ENCODE measurements at regions not wholly inside any gene's neighbourhood (a gene's known extent, or its start where the extent isn't known, plus 50 kb on each side); places are given as distances from the start of the nearest gene placed in this dataset.

DNA sequence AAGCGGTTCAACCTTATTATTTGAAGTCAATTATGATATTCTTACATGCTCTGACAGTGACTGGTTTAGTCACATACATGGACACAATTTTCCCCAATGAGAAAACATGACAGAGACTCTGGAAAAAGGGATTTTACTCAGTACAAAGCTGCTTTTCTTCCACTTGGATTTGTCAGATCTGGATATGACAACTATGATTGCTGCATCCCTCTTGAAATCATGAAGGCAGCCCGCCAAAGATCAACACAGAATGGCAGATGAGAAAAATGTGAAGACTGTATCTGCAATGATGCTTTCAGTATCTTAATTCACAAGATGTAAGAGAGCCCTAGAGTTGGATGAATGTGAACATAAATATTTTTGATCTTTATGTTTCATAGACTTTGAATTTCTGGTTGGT, 439.6 kb downstream of the CDH8 start:
- Histone ChIP-seq H3K27me3 (ENCODE audit: control insufficient read depth in 3 of 3, insufficient read depth in 3 of 3, low read length in 3 of 3) (no peaks in the 10 kb centered on the region), H3K27ac (ENCODE audit: low read depth, low read length) (no peak overlapping the region), H3K4me1 (ENCODE audit: control insufficient read depth in 3 of 3, insufficient read depth in 3 of 3, low read length in 3 of 3) (no peaks in the 10 kb centered on the region), H3K36me3 (ENCODE audit: control insufficient read depth in 3 of 3, insufficient read depth in 3 of 3, low read length in 3 of 3) (no peaks in the 10 kb centered on the region), H3K4me3 (ENCODE audit: low read length in 3 of 3) (no peak overlapping the region), H3K9me3 (ENCODE audit: control insufficient read depth in 3 of 3, low read length in 3 of 3) (peaks cover 0 to 5% (median 0%) of the 10 kb centered on the region in 3 donors), H3K9ac (ENCODE audit: low read depth in 1 of 3, low read length in 3 of 3) (no peak overlapping the region)

GRCh38 chr16:61595605-61596004, 440.6 kb downstream of the CDH8 start:
- Histone ChIP-seq H3K9ac (ENCODE audit: low read depth in 1 of 3, low read length in 3 of 3) (no peak overlapping the region), H3K9me3 (ENCODE audit: control insufficient read depth in 3 of 3, low read length in 3 of 3) (peaks cover 0 to 5% (median 0%) of the 10 kb centered on the region in 3 donors), H3K27ac (ENCODE audit: low read depth, low read length) (no peak overlapping the region), H3K36me3 (ENCODE audit: control insufficient read depth in 3 of 3, insufficient read depth in 3 of 3, low read length in 3 of 3) (no peaks in the 10 kb centered on the region), H3K27me3 (ENCODE audit: control insufficient read depth in 3 of 3, insufficient read depth in 3 of 3, low read length in 3 of 3) (no peaks in the 10 kb centered on the region), H3K4me1 (ENCODE audit: control insufficient read depth in 3 of 3, insufficient read depth in 3 of 3, low read length in 3 of 3) (no peaks in the 10 kb centered on the region), H3K4me3 (ENCODE audit: low read length in 3 of 3) (no peak overlapping the region)

DNA sequence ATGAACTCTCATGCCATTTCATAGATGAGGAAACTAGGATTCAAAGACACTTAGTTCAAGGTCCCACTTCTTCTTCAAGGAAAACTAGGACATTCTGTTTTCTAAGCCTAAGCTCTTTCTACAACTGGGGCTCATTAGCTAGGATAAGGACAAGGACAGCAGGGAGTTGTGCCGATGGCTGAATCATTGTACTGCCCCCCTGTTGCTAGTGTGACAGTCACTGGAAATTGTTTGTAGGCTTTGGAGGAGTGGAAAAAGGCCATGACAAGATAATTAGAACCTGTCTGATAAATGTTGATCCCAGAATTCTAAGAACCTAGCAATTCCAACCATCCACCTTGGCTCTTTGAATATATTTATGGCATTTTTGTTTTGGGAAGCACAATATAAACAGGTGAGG, 445.7 kb downstream of the CDH8 start:
- Histone ChIP-seq H3K4me1 (ENCODE audit: control insufficient read depth in 3 of 3, insufficient read depth in 3 of 3, low read length in 3 of 3) (no peaks in the 10 kb centered on the region), H3K27ac (ENCODE audit: low read depth, low read length) (no peak overlapping the region), H3K36me3 (ENCODE audit: control insufficient read depth in 3 of 3, insufficient read depth in 3 of 3, low read length in 3 of 3) (no peaks in the 10 kb centered on the region), H3K4me3 (ENCODE audit: low read length in 3 of 3) (no peak overlapping the region), H3K9me3 (ENCODE audit: control insufficient read depth in 3 of 3, low read length in 3 of 3) (peaks cover 0 to 7% (median 0%) of the 10 kb centered on the region in 3 donors), H3K27me3 (ENCODE audit: control insufficient read depth in 3 of 3, insufficient read depth in 3 of 3, low read length in 3 of 3) (no peaks in the 10 kb centered on the region), H3K9ac (ENCODE audit: low read depth in 1 of 3, low read length in 3 of 3) (no peak overlapping the region)

GRCh38 chr16:61587526-61587925, 448.7 kb downstream of the CDH8 start:
- H3K36me3 ChIP-seq (ENCODE audit: control insufficient read depth in 3 of 3, insufficient read depth in 3 of 3, low read length in 3 of 3) = no peaks in the 10 kb centered on the region
- H3K27me3 ChIP-seq (ENCODE audit: control insufficient read depth in 3 of 3, insufficient read depth in 3 of 3, low read length in 3 of 3) = no peaks in the 10 kb centered on the region
- peaks cover 0 to 1% (median 0%) of the 10 kb centered on the region in 3 donors for H3K9me3 ChIP-seq (ENCODE audit: control insufficient read depth in 3 of 3, low read length in 3 of 3)
- H3K4me1 ChIP-seq (ENCODE audit: control insufficient read depth in 3 of 3, insufficient read depth in 3 of 3, low read length in 3 of 3) = no peaks in the 10 kb centered on the region
- H3K4me3 ChIP-seq (ENCODE audit: low read length in 3 of 3) = no peak overlapping the region
- H3K27ac ChIP-seq (ENCODE audit: low read depth, low read length) = no peak overlapping the region
- H3K9ac ChIP-seq (ENCODE audit: low read depth in 1 of 3, low read length in 3 of 3) = no peak overlapping the region

- Histone ChIP-seq H3K27me3 (ENCODE audit: control insufficient read depth in 3 of 3, insufficient read depth in 3 of 3, low read length in 3 of 3) (no peaks in the 10 kb centered on the region), H3K27ac (ENCODE audit: low read depth, low read length) (no peak overlapping the region), H3K4me3 (ENCODE audit: low read length in 3 of 3) (no peak overlapping the region), H3K9me3 (ENCODE audit: control insufficient read depth in 3 of 3, low read length in 3 of 3) (peaks cover 0 to 3% (median 0%) of the 10 kb centered on the region in 3 donors), H3K36me3 (ENCODE audit: control insufficient read depth in 3 of 3, insufficient read depth in 3 of 3, low read length in 3 of 3) (no peaks in the 10 kb centered on the region), H3K9ac (ENCODE audit: low read depth in 1 of 3, low read length in 3 of 3) (no peak overlapping the region), H3K4me1 (ENCODE audit: control insufficient read depth in 3 of 3, insufficient read depth in 3 of 3, low read length in 3 of 3) (no peaks in the 10 kb centered on the region)
Measured at GRCh38 chr16:61581417-61582046, 454.7 kb downstream of the CDH8 start.

- Histone ChIP-seq H3K4me3 (ENCODE audit: low read length in 3 of 3) (no peak overlapping the region), H3K36me3 (ENCODE audit: control insufficient read depth in 3 of 3, insufficient read depth in 3 of 3, low read length in 3 of 3) (no peaks in the 10 kb centered on the region), H3K27me3 (ENCODE audit: control insufficient read depth in 3 of 3, insufficient read depth in 3 of 3, low read length in 3 of 3) (no peaks in the 10 kb centered on the region), H3K9ac (ENCODE audit: low read depth in 1 of 3, low read length in 3 of 3) (no peak overlapping the region), H3K9me3 (ENCODE audit: control insufficient read depth in 3 of 3, low read length in 3 of 3) (peaks cover 0 to 3% (median 0%) of the 10 kb centered on the region in 3 donors), H3K27ac (ENCODE audit: low read depth, low read length) (no peak overlapping the region), H3K4me1 (ENCODE audit: control insufficient read depth in 3 of 3, insufficient read depth in 3 of 3, low read length in 3 of 3) (no peaks in the 10 kb centered on the region)
Measured at GRCh38 chr16:61580579-61580978, 455.7 kb downstream of the CDH8 start.

GRCh38 chr16:61579195-61579594, 457.0 kb downstream of the CDH8 start:
- H3K4me1 ChIP-seq (ENCODE audit: control insufficient read depth in 3 of 3, insufficient read depth in 3 of 3, low read length in 3 of 3) = no peaks in the 10 kb centered on the region
- peaks cover 0 to 3% (median 0%) of the 10 kb centered on the region in 3 donors for H3K9me3 ChIP-seq (ENCODE audit: control insufficient read depth in 3 of 3, low read length in 3 of 3)
- H3K27me3 ChIP-seq (ENCODE audit: control insufficient read depth in 3 of 3, insufficient read depth in 3 of 3, low read length in 3 of 3) = no peaks in the 10 kb centered on the region
- H3K27ac ChIP-seq (ENCODE audit: low read depth, low read length) = no peak overlapping the region
- H3K9ac ChIP-seq (ENCODE audit: low read depth in 1 of 3, low read length in 3 of 3) = no peak overlapping the region
- no peaks in the 10 kb centered on the region for H3K36me3 ChIP-seq (ENCODE audit: control insufficient read depth in 3 of 3, insufficient read depth in 3 of 3, low read length in 3 of 3)
- H3K4me3 ChIP-seq (ENCODE audit: low read length in 3 of 3) = no peak overlapping the region

DNA sequence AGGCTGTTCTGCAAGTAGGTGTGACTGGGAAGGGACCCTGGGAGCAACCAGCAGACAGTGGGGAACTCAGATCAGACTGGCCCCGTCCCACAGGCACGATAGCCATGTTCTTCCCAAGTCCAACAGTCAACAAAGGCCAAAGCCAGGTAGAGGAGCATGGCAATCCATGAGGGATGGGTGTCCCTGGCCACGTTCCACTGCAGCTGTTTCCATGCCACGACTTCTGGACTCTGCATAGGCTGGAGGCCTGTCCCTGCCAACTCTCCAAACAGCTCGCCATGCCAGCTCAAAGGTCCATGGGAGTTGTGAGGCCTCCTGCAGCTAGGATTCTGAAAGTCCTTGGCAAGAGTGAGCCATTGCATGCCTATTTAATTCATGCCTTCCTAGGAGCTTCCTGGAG, 459.8 kb downstream of the CDH8 start:
- no peak overlapping the region for H3K9ac ChIP-seq (ENCODE audit: low read depth in 1 of 3, low read length in 3 of 3)
- H3K27ac ChIP-seq (ENCODE audit: low read depth, low read length) = no peak overlapping the region
- no peak overlapping the region for H3K4me3 ChIP-seq (ENCODE audit: low read length in 3 of 3)
- no peaks in the 10 kb centered on the region for H3K27me3 ChIP-seq (ENCODE audit: control insufficient read depth in 3 of 3, insufficient read depth in 3 of 3, low read length in 3 of 3)
- peaks cover 0 to under 1% (median 0%) of the 10 kb centered on the region in 3 donors for H3K9me3 ChIP-seq (ENCODE audit: control insufficient read depth in 3 of 3, low read length in 3 of 3)
- H3K36me3 ChIP-seq (ENCODE audit: control insufficient read depth in 3 of 3, insufficient read depth in 3 of 3, low read length in 3 of 3) = no peaks in the 10 kb centered on the region
- H3K4me1 ChIP-seq (ENCODE audit: control insufficient read depth in 3 of 3, insufficient read depth in 3 of 3, low read length in 3 of 3) = no peaks in the 10 kb centered on the region

DNA sequence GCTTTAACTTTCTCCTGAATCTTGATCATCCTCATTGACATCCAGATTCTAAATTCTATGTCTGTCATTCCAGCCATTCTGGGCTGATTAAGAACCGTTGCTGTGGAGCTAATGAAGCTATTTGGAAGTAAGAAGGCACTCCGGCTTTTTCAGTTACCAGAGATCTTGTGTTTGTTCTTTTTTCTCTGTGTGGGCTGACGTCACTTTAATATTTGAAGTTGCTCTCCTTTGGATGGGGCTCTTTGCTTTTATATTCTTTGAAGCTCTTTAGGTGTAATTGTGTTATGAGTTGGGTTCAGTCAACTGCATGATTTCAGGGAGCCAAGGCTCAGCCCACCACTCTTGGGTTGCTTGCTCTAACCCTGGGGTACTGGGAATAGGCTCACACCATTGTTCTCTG, 460.6 kb downstream of the CDH8 start:
- Histone ChIP-seq H3K27ac (ENCODE audit: low read depth, low read length) (no peak overlapping the region), H3K36me3 (ENCODE audit: control insufficient read depth in 3 of 3, insufficient read depth in 3 of 3, low read length in 3 of 3) (no peaks in the 10 kb centered on the region), H3K9ac (ENCODE audit: low read depth in 1 of 3, low read length in 3 of 3) (no peak overlapping the region), H3K9me3 (ENCODE audit: control insufficient read depth in 3 of 3, low read length in 3 of 3) (no peaks in the 10 kb centered on the region), H3K4me3 (ENCODE audit: low read length in 3 of 3) (no peak overlapping the region), H3K27me3 (ENCODE audit: control insufficient read depth in 3 of 3, insufficient read depth in 3 of 3, low read length in 3 of 3) (no peaks in the 10 kb centered on the region), H3K4me1 (ENCODE audit: control insufficient read depth in 3 of 3, insufficient read depth in 3 of 3, low read length in 3 of 3) (no peaks in the 10 kb centered on the region)

DNA sequence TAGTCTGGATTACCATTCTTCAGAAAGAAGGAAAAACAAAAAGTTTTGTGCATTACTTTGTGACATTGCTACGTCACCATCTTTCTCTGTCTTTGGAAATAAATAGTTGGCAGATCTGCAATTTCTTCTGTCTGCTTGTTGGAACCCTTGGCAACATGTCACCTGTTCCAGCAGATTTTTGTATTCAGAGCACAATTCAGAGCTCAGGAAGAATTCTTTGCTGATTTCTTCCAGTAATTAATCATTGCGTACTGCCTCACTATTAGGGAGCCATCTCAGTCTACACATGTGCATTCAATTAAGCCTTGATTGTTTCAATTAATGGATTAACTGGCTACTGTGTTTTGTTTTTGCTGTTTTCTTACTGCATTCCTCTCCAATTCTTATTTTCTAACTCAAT, 467.2 kb downstream of the CDH8 start:
- Histone ChIP-seq H3K27ac (ENCODE audit: low read depth, low read length) (no peak overlapping the region), H3K4me1 (ENCODE audit: control insufficient read depth in 3 of 3, insufficient read depth in 3 of 3, low read length in 3 of 3) (no peaks in the 10 kb centered on the region), H3K9me3 (ENCODE audit: control insufficient read depth in 3 of 3, low read length in 3 of 3) (no peaks in the 10 kb centered on the region), H3K27me3 (ENCODE audit: control insufficient read depth in 3 of 3, insufficient read depth in 3 of 3, low read length in 3 of 3) (no peaks in the 10 kb centered on the region), H3K36me3 (ENCODE audit: control insufficient read depth in 3 of 3, insufficient read depth in 3 of 3, low read length in 3 of 3) (no peaks in the 10 kb centered on the region), H3K9ac (ENCODE audit: low read depth in 1 of 3, low read length in 3 of 3) (no peak overlapping the region), H3K4me3 (ENCODE audit: low read length in 3 of 3) (no peak overlapping the region)
